Fibroblast of lung (primary cell): ENCODE measurements at regions not wholly inside any gene's neighbourhood (a gene's known extent, or its start where the extent isn't known, plus 50 kb on each side); places are given as distances from the start of the nearest gene placed in this dataset.
A peak's percentile ranks its signal among the peaks of the same experiment; 100 is the strongest.

Experiments used
- DNase-seq, 2 donors: peaks; one replicate each; pipeline versions ENCODE4 v3.0.0 to v3.0.0-alpha.2; 2010; ENCODE audit warnings: low read depth in 2 of 2
- H2AFZ ChIP-seq: 2 replicates; pipeline ENCODE4 v1.5.1; 2012; ENCODE audit warnings: low read length, control low read depth, inconsistent platforms
- H3K27ac ChIP-seq: 2 replicates; pipeline ENCODE4 v1.5.1; 2011; ENCODE audit warnings: low read length, control low read depth; ENCODE audit not compliant: insufficient read depth
- H3K27me3 ChIP-seq: 2 replicates; pipeline ENCODE4 v1.5.1; 2011; ENCODE audit warnings: mild to moderate bottlenecking, low read length; ENCODE audit not compliant: control insufficient read depth, insufficient read depth
- H3K36me3 ChIP-seq: 2 replicates; pipeline ENCODE4 v1.5.1; 2011; ENCODE audit warnings: low read length; ENCODE audit not compliant: control insufficient read depth, insufficient read depth
- H3K4me1 ChIP-seq: 2 replicates; pipeline ENCODE4 v1.5.1; 2011; ENCODE audit warnings: low read length; ENCODE audit not compliant: control insufficient read depth, insufficient read depth; ENCODE audit errors: extremely low read depth
- H3K4me2 ChIP-seq: 2 replicates; pipeline ENCODE4 v1.5.1; 2011; ENCODE audit warnings: low read length, control low read depth; ENCODE audit not compliant: insufficient read depth; ENCODE audit errors: extremely low read depth
- H3K4me3 ChIP-seq, 4 experiments: fragments of 200-600 bp in 1 of 4; sonication (generic) in 1 of 4; replicated peaks in 1 of 4; 2 replicates each; pipeline ENCODE4 v1.5.1; 2011 to 2016; ENCODE audit warnings: low read length in 4 of 4, low read depth in 3 of 4, mild to moderate bottlenecking in 3 of 4, control low read depth in 2 of 4, inconsistent platforms in 1 of 4, mixed read lengths in 1 of 4; ENCODE audit not compliant: insufficient read depth in 1 of 4; ENCODE audit errors: control extremely low read depth in 1 of 4
- H3K79me2 ChIP-seq: 2 replicates; pipeline ENCODE4 v1.5.1; 2012; ENCODE audit warnings: mild to moderate bottlenecking, low read length, inconsistent platforms; ENCODE audit not compliant: control insufficient read depth, insufficient read depth
- H3K9ac ChIP-seq: 2 replicates; pipeline ENCODE4 v1.5.1; 2011; ENCODE audit warnings: mild to moderate bottlenecking, low read length, control low read depth; ENCODE audit not compliant: insufficient read depth
- H3K9me3 ChIP-seq: 2 replicates; pipeline ENCODE4 v1.5.1; 2012; ENCODE audit warnings: low read depth, low read length; ENCODE audit not compliant: control insufficient read depth, insufficient read depth
- H4K20me1 ChIP-seq: 2 replicates; pipeline ENCODE4 v1.5.1; 2011; ENCODE audit warnings: low read length; ENCODE audit not compliant: control insufficient read depth, insufficient read depth; ENCODE audit errors: extremely low read depth
- CTCF ChIP-seq, 2 donors: IDR thresholded peaks in 1 of 2; conservative IDR thresholded peaks in 1 of 2; 1 replicate in 1 of 2; 2 replicates in 1 of 2; pipeline ENCODE4 v1.5.1; 2011 to 2012; ENCODE audit warnings: low read length in 2 of 2, control low read depth in 1 of 2, inconsistent platforms in 1 of 2, low read depth in 1 of 2, mild to moderate bottlenecking in 1 of 2
- EZH2 ChIP-seq: IDR thresholded peaks from 2 replicates; pipeline ENCODE4 v1.5.1; 2012; ENCODE audit warnings: low read length, control low read depth, mild to moderate bottlenecking; ENCODE audit errors: missing control alignments

- Histone ChIP-seq H2AFZ (no peak overlapping the region), H3K36me3 (no peaks in the 10 kb centered on the region), H3K4me3 (no peak overlapping the region), H3K4me2 (no peak overlapping the region), H4K20me1 (no peaks in the 10 kb centered on the region), H3K27me3 (peaks cover 2% of the 10 kb centered on the region), H3K4me1 (peaks cover 3% of the 10 kb centered on the region), H3K9me3 (no peaks in the 10 kb centered on the region), H3K27ac (no peak overlapping the region), H3K79me2 (no peaks in the 10 kb centered on the region), H3K9ac (no peak overlapping the region)
- TF ChIP-seq CTCF (conservative IDR thresholded peaks at IDR 0.05 in 1 of 2, IDR thresholded peaks at IDR 0.05 in 1 of 2; ENCODE audit: low read depth in 1 of 2, low read length in 2 of 2) (no peak), EZH2 (no peak)
- no peak for DNase-seq
Measured at GRCh38 chr5:32848120-32848519, 137.0 kb downstream of the NPR3 start.

DNA sequence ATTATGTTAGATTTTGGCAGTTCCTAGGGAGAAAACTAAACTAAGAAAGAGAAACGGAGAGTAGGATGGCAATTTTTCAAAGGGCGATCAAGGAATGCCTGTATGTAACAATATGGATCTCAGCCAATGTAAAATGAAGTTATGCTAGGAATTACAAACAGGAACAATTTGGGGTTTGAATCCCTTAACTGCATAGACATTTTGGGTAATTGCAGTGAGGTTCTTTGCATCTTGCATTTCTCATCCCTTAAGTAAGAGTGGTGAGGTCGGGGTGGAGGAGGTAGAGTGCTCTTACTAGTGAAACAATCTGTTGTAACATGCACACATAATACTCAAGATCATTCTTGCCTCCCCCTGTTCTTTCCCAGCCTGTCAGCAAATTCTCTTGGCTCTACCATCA, 137.6 kb downstream of the NPR3 start:
- H3K36me3 ChIP-seq, result no peaks in the 10 kb centered on the region
- TF ChIP-seq CTCF (conservative IDR thresholded peaks at IDR 0.05 in 1 of 2, IDR thresholded peaks at IDR 0.05 in 1 of 2; ENCODE audit: low read depth in 1 of 2, low read length in 2 of 2), result no peak
- no peak for TF ChIP-seq EZH2
- no peak overlapping the region for H3K4me3 ChIP-seq
- DNase-seq, result peak; percentile 21 to 60
- no peak overlapping the region for H3K27ac ChIP-seq
- H4K20me1 ChIP-seq, result no peaks in the 10 kb centered on the region
- H3K9ac ChIP-seq, result no peak overlapping the region
- H3K27me3 ChIP-seq, result peaks cover 2% of the 10 kb centered on the region
- no peaks in the 10 kb centered on the region for H3K9me3 ChIP-seq
- peaks cover 3% of the 10 kb centered on the region for H3K4me1 ChIP-seq
- no peaks in the 10 kb centered on the region for H3K79me2 ChIP-seq
- H2AFZ ChIP-seq, result no peak overlapping the region
- H3K4me2 ChIP-seq, result no peak overlapping the region

- Histone ChIP-seq H3K4me1 (peaks cover 3% of the 10 kb centered on the region), H3K4me2 (no peak overlapping the region), H3K36me3 (no peaks in the 10 kb centered on the region), H3K27ac (no peak overlapping the region), H4K20me1 (no peaks in the 10 kb centered on the region), H3K79me2 (no peaks in the 10 kb centered on the region), H3K27me3 (peaks cover 2% of the 10 kb centered on the region), H3K9ac (no peak overlapping the region), H3K4me3 (no peak overlapping the region), H2AFZ (no peak overlapping the region), H3K9me3 (no peaks in the 10 kb centered on the region)
- DNase-seq, result no peak
- TF ChIP-seq EZH2 (no peak), CTCF (conservative IDR thresholded peaks at IDR 0.05 in 1 of 2, IDR thresholded peaks at IDR 0.05 in 1 of 2; ENCODE audit: low read depth in 1 of 2, low read length in 2 of 2) (no peak)
Measured at GRCh38 chr5:32850817-32851496, 139.8 kb downstream of the NPR3 start.
